GM19023 (cell line): ENCODE measurements at regions not wholly inside any gene's neighbourhood (a gene's known extent, or its start where the extent isn't known, plus 50 kb on each side); places are given as distances from the start of the nearest gene placed in this dataset.
"Not testable (repeated sequence)": the region's sequence is repeated elsewhere in the genome, so short reads cannot be mapped to it uniquely, and the experiment has no call there.

Experiments used
- ATAC-seq: cut with Tn5 transposase; IDR thresholded peaks from one replicate; pipeline ENCODE4 v1.9.1; 2021; ENCODE audit warnings: mild to moderate bottlenecking, moderate library complexity; ENCODE audit not compliant: unreplicated experiment

DNA sequence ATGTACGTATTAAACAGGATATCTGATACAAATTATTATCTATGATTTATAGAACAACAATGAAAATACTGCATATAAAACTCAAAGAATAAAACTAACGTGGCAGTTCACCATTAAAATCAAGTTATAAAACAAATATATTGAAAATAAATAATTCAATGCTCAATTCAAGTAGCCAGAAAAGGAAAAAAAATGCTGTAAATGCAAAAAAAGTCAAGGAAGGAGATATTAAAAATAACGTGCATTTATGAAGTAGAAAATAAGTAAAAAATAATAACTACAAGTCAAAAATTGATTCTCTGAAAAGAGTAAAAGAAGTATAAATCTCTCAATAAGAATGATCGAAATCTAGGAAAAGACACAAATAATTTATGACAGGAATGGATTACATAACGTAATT, 460.5 kb upstream of the CD180 start:
- ATAC-seq, result no peak

DNA sequence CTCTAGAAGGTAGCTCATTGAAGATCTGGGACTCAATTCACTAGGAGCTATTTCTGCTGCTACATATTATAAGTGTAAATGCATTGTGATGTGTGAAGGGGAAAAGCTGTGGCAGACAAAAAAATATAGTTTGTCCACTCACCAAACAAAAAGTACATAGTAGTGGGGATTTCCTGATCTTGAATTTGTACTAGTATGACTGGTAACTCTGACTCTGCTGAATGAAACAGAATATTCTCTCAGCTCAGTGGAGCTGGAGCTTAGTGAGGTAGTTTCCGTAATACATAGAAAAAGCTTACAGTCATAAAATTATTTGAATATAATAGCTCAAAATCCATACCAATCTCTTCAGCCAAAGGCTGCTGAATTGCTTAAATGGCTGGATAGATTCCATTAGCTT, 455.6 kb upstream of the CD180 start:
- peak; percentile 62 for ATAC-seq

DNA sequence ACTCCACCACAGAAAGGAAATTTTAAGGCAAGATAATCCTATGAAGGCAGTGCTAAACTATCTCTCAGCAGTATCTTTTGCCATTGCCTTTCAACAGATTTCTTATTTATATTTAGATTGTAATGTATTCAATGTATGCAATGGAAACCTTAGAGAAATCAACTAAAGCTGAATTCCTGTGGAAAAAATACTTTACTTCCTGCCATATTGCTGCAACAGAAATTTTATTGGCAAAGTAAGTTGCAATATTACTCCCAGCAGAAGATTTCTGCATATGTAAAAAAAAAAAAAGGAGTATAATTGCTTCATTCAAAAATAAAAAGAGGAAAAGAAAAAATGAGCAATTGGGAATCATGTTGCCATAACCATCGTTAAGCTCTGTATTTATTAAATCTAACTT, 454.6 kb upstream of the CD180 start:
- no peak for ATAC-seq

DNA sequence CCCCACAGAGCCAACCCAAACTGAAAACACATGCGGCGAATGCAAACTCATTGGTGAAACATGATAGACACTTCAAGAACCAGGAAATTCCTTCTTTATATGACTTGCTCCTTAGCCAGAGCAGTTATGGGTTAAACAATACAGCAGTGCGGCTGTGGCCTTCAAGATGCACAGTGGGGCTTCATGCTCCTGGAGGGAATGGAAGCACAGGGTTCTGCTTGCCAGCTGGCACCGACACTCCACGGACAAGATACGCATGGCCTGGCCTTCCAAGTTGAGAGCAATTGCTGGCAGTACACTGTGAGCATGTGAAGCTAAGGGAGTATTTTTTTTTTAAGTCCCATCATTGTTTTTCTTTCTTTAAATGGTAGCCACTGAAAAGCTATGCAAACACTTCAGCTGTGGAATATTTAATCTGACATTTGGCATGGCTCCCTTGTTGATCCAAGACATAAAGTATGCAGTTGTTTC, 451.6 kb upstream of the CD180 start:
- ATAC-seq, result no peak

DNA sequence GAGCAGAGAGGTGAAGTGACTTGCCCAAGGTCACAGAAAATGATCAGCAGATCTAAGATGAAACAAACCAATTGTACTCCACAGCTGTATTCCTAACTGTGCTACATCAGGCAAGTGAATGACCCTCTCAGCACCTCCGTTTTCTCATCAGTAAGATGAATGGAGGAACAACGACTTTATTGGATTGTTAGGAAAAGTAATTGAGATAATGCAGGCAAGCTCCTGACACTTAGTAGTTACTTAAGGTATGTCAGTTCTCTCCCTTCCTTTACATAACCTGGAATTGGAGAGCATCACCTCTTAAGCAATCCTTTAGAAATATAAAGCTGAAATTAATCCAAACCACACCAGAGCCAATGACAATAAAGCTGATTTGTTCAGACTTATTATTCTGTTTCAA, 451.2 kb upstream of the CD180 start:
- no peak for ATAC-seq

DNA sequence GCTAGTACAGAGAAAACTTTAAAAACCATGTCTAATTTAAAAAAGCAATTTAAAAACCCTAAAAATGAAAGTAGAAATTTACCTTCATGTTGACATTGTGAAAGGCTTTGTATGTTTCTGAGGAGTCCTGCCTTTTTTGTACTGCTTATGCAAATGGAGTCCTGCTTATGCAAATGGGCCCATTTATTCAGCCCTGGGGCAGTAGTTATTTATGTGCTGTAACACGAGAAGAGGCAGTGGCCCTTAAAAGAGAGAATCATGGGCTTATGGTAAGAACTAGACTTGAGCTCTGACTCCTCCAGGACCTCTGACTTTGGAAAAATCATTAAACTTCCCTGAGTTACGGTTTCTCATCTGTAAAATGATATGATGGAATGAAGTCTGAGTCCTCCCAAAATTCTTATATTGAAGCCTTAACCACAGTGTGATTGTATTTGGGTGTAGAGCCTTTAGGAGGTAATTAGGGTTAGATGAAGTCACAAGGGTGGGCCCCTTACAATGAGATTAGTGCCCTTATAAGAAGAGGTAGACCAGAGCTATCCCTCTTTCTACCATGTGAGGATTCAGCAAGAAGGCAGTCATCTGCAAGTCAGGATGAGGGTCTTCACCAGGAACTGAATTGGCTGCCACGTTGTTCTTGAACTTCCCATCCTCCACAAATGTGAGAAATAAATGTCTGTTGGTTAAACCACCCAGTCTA, 447.8 kb upstream of the CD180 start:
- no peak for ATAC-seq

DNA sequence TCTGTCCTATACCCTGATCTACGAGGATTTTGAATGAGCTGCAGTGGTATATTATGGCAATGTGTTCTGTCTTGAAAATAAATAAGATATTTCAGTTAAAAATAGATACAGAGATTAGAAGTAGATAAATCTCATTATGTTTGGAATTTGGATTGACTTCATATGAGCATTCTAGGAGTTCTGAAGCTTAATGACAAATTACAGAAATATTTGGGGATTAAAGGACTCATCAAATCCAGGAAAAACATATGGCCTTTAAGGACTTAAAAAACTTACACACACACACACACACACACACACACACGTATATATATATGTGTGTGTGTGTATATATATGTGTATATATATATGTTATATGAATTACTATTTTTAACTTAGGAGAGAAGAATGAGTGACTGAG, 446.9 kb upstream of the CD180 start:
- no peak for ATAC-seq

DNA sequence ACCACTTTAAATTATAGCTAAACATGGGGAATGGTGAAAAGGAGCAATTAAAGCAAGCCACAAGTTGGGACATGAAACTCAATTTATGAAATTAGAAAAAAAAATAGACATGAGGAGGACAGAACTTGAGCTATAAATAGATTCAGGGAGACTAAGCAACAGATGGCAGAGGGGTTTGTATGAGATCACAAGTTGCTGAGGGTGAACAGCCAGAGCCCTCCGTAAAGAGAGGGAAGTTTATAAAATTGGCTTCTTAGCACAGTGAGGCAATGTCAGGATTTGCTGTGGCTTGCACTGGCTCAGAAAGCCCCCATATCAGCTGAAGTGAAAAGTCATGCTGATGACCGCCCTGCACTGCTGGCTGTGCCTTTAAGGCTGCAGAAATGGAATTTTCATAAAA, 443.4 kb upstream of the CD180 start:
- no peak for ATAC-seq

DNA sequence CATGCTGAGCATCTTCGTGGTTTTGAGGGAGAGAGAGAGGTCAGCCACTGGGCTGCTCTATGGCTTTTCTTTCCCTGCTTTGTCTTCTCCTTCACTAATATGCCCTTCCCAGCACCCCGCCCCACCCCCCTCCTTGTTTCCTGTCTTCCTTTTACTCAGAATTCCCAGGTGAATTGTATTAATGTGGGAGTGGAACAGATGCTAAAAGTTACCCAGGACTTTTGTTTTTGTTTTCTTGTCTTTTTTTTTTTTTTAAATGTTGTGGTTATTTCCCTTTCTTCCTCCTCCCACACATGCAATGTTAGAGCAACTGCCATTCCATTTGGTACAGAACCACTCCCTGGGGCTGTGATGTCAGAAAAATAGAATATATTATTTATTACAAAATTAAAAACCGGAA, 442.7 kb upstream of the CD180 start:
- no peak for ATAC-seq

DNA sequence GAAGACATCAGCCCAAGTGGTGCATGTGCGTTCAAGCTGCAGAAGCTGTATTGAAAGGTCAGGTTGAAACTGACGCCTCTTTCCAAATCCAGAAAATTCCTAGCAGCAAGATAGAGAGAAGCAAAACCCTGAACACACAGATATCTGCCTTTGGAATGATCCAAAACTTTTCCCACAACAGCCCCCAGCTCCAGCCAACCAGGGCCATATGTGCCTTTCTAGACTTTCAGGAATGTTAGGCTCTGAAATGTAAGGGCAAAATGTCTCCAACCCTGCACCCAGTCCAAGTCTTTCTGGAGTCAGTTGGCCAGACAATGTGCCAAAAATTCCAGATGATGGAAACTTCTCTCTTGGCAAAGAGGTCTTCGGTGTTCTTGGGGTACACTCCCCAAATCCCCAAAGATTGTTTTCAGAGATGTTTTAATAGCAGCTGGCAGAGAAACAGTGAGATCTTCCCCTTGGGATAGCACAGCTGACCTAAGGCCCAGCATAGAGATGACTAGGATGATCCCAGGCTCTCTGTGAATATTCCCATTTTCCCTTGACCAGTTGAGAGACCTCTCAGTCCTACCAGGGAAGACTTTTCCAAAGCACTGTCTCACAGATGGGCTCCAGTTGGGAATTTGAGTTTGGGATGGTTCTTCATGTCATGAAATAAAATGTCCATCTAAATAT, 440.4 kb upstream of the CD180 start:
- no peak for ATAC-seq

DNA sequence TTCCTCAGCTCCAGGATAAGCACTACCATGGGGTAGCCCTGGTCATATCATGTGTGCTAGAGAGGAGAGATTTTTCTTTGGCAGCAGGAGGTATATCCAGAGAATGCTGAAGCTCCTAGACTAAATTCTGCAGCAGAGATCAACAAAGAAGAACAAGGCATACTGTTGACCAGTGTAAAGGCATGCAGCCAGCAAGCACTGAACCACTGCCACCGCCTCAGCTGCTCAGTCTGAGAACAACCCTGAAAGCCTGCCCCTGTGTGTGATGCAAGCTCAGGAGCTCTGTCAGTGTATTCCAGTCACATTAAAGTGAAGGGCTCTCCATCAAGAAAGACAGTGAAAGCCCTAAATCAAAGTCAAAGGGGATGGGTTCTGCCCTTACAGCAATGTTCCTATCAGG, 439.5 kb upstream of the CD180 start:
- ATAC-seq, result no peak

DNA sequence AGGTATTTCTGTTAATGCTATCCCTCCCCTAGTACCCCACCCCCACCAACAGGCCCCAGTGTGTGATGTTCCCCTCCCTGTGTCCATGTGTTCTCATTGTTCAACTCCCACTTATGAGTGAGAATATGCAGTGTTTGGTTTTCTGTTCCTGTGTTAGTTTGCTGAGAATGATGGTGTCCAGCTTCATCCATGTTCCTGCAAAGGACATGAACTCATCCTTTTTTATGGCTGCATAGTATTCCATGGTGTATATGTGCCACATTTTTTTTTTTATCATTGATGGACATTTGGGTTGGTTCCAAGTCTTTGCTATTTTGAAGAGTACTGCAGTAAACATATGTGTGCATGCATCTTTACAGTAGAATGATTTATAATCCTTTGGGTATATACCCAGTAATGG, 430.5 kb upstream of the CD180 start:
- ATAC-seq, result not testable (repeated sequence)

DNA sequence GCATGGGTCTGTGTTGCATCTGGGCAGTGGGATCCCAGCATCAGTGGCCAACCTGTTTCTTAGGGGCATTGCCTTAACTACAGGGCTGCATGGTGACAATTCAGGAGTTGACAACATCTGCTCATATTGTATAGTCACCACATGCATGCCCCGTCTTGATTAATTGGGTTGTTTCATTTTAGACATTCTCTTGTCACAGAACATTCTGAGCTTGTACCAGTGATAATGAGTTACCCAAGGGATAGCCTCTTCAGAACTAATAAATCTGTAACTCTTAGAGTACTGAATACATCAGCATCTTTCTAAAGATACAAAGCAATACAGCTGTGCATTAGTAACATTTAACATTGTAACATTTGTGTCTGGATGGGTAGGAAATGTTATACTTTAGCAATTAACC, 426.5 kb upstream of the CD180 start:
- no peak for ATAC-seq

DNA sequence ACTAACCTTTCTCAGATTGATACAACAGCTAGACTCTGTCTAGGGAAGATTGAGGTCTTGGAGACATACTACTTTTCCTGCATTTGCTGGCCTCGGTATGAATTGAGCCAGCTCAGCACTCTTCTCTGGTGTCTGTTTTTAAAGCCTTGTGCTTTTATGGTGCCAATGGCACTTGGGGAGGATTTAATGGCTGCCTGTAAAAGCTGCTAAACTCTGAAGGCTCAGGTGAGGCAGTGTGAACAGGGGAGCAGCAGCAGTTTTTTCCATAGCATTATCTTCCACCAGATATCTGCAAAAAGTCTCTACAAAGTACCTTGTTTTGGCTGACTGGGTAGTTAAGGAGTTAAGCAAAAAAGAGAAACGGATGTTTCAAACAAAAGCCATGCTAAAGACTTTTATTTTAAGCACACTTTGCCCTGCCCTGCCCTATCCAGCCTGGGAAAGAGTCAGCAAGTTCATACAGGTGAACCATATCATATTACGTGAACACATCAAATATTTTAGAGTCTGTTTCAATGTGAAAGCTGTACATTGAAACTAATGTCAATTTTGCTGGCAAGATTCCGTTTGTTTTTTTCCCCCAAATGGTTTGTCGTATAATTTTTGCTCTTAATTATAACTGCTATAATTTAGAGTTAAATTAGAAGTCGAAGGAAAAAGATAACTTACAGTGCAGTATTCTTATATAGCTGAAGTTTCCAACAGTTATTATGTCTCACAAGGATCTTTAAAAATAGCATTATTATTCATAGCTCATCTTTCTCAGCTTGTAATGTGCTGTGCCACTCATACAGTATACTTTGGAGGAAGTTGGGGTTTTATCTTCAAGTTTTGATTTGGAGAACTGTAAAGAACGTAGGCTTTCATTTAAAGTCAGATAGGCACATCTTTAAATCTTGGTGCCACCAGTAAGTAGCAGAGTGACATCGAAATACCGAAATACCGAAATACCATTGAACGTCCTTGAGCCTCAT, 424.1 kb upstream of the CD180 start:
- no peak for ATAC-seq

DNA sequence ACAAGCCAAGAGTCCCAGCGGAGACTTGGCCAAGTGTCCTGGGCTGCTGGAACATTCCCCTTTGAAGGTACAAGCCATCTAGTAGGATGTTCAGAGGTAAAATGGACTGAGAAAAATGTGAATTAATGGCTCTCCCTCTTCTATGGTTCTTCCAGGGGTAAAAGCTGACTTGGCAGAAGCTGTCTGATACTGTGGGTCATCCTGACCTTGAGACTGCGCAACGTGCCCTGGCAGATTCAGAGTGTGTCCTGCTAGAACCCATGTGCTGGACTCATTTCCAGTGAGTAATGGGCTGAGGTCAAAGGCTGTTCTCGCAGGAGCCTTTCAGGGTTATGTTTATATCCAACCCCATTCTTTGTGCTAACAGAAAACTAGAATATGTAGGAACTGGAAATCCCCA, 423.0 kb upstream of the CD180 start:
- no peak for ATAC-seq

DNA sequence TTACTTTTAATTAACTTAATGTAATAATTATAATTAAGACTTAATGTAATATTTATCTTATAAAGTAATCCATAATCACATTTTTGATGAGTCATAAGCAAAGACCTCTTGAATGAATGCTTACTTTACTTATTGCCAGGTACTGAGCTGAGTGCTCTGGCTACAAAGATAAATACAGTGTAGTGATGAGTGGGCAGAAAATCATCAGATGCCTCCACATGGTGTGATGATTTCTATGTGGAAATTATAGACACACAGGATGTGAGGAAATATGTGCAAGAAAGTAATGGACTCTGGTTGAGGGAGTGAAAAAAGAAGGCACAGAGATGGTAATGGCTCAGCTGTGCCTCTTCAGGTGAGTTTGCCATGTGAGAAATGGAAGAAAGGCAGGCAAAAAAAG, 422.6 kb upstream of the CD180 start:
- no peak for ATAC-seq

DNA sequence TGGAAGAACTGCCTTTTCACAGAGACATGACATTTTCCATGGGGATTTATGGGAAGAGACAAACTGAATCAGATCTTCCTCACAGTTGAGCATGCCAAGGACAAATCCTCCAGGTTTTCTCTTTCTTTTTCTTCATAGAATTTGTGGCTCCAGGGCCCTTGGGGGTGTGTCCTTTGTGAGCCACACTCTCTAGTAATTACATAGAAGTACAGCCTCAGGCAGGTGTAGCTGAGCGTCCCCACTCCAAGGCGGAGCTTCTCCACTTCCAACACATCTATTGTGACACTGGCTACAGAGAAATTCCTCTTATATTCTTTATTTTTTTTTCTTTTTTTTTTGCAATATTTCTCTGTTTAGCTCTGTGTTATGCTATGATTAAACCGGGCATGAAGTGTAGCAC, 420.5 kb upstream of the CD180 start:
- ATAC-seq, result no peak

DNA sequence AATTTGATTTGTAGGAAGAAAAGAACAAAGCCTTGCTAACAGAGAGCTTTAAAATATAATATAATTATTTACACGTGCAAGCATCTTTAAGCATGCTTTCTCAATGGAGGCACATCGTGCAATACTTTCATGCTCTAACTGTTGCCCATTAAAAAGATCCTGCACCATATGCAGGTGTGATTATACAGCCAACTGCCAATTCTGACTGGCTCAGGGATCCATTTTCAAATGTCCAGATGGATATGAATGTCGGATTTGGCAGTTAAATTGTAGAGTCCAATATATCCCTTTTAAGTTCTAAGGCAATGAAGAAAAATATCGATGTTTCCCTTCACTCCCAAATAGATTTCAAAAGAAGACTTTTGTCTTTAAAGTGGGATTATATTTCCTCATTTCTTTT, 416.4 kb upstream of the CD180 start:
- ATAC-seq, result no peak

DNA sequence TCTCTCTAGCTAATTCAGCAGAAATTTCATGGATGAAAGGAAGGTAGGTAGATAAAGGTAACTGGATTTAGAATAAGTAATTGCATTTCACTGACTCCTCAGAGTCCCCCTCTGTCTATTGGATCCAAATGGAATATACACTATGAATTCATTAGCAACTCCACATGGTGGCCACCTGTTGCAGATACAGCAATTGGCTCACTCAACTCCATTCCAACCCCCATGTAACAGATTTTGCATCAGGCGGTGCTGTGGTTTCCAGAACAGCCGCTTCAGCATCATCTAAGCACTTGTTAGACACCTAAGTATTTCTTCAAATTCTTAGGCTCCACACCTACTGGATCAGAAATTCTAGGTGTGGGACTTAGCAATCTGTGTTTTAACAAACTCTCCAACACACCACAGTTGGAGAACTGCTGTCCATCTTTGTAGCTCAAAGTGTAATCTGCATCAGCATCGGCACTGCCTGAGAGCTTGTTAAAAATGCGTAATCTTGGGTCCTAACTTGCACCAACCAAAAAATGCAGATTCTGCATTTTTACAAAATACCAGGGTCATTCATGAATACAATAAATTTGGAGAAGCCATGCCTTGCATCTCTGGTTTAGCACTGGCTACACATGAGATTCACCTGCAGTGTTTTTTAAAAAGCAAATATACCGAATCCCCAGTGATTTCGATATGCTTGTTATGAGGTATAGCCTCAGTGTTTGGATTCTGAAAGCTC, 413.8 kb upstream of the CD180 start:
- ATAC-seq, result no peak

DNA sequence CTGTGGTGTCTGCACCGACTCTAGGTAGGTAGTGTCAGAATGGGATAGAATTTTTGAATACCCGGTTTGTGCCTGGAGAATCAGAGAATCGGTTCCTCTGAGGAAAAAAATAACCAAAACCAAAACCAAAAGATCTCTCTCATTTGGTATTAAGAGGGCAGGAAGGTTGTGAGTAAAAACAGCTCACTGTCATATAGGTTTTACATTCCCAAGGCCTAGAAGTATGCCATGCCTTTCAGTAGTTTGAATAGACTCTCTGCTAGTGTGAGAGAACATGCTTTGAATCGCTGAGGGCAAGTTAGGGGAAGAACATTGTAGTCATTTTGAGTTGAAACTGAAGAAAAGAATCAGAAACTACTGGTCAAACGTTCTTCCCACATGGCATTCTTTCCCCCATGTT, 411.4 kb upstream of the CD180 start:
- no peak for ATAC-seq

DNA sequence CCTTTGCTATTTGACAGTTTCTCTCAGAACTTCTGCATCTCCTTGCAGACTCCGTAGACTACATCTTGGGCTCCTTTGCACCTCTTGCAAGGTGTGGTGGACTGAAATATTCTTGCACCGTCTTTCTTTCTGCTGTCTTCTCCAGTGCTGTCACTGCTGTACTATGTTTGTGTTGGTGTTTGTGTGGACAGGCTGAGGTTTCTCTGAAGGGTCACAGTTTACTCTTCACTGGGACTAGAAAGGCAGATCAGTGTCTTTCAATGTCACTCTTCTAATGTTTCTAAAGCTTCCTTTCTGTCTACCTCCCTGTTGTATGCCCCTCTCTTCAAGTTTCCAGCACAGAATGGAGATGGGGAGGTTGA, 410.0 kb upstream of the CD180 start:
- ATAC-seq, result no peak
